BE2C (cell line): ENCODE measurements at regions not wholly inside any gene's neighbourhood (a gene's known extent, or its start where the extent isn't known, plus 50 kb on each side); places are given as distances from the start of the nearest gene placed in this dataset.
"Not testable (repeated sequence)": the region's sequence is repeated elsewhere in the genome, so short reads cannot be mapped to it uniquely, and the experiment has no call there.

Source experiments
- DNase-seq: peaks from one replicate; pipeline ENCODE4 v3.0.0-alpha.2; 2020
- H3K27me3 ChIP-seq: fragments of 250-450 bp; sonication (Bioruptor Pico); 2 replicates; pipeline ENCODE4 v1.5.1; 2020; ENCODE audit warnings: mild to moderate bottlenecking
- H3K36me3 ChIP-seq: fragments of 250-450 bp; sonication (Bioruptor Pico); 2 replicates; pipeline ENCODE4 v1.5.1; 2020; ENCODE audit warnings: mild to moderate bottlenecking
- H3K4me1 ChIP-seq: fragments of 250-450 bp; sonication (Bioruptor Pico); 2 replicates; pipeline ENCODE4 v1.5.1; 2020
- H3K4me3 ChIP-seq: 2 replicates; pipeline ENCODE4 v1.5.1; 2011; ENCODE audit warnings: low read depth, low read length
- H3K9me3 ChIP-seq: fragments of 250-450 bp; sonication (Bioruptor Pico); 2 replicates; pipeline ENCODE4 v1.5.1; 2020
- TF ChIP-seq, protein P1 (sequence below): IDR thresholded peaks from 2 replicates; pipeline ENCODE4 v1.5.1; 2012; ENCODE audit warnings: mild to moderate bottlenecking, low read depth, low read length

DNA sequence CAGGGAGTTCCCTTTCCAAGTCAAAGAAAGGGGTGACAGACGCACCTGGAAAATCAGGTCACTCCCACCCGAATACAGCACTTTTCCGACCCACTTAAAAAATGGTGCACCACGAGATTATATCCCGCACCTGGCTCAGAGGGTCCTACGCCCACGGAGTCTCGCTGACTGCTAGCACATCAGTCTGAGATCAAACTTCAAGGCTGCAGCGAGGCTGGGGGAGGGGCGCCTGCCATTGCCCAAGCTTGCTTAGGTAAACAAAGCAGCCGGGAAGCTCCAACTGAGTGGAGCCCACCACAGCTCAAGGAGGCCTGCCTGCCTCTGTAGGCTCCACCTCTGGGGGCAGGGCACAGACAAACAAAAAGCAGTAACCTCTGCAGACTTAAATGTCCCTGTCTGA, 277.8 kb upstream of the ARHGAP42 start:
- H3K9me3 ChIP-seq, H3K27me3 ChIP-seq, H3K4me3 ChIP-seq, DNase-seq, H3K36me3 ChIP-seq, H3K4me1 ChIP-seq: not testable (repeated sequence)

DNA sequence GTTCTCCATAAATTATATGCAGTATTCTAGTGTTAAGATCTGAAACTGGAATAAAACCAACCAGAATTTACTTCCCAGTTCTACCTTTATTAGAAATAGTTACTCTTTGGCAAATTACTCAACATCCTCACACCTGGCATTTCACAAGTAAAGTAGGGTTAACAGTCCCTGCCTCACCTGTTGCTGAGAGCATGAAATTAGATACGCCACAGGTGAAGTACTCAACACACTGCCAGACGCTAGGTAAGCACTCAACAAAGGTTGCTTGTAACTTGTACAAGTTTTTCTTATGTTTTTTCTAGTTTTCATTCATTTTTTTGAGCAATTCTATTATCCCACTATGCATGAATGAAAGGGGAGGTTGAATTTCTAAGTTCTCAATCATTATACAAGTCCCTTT, 267.6 kb upstream of the ARHGAP42 start:
- Histone ChIP-seq H3K36me3 (no peaks in the 10 kb centered on the region), H3K27me3 (no peaks in the 10 kb centered on the region), H3K4me3 (no peak overlapping the region), H3K9me3 (no peaks in the 10 kb centered on the region), H3K4me1 (no peaks in the 10 kb centered on the region)
- TF ChIP-seq, protein P1, sequence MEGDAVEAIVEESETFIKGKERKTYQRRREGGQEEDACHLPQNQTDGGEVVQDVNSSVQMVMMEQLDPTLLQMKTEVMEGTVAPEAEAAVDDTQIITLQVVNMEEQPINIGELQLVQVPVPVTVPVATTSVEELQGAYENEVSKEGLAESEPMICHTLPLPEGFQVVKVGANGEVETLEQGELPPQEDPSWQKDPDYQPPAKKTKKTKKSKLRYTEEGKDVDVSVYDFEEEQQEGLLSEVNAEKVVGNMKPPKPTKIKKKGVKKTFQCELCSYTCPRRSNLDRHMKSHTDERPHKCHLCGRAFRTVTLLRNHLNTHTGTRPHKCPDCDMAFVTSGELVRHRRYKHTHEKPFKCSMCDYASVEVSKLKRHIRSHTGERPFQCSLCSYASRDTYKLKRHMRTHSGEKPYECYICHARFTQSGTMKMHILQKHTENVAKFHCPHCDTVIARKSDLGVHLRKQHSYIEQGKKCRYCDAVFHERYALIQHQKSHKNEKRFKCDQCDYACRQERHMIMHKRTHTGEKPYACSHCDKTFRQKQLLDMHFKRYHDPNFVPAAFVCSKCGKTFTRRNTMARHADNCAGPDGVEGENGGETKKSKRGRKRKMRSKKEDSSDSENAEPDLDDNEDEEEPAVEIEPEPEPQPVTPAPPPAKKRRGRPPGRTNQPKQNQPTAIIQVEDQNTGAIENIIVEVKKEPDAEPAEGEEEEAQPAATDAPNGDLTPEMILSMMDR, result no peak
- DNase-seq, result no peak

- H3K4me1 ChIP-seq, result no peaks in the 10 kb centered on the region
- no peak for DNase-seq
- TF ChIP-seq, protein P1, result no peak
- H3K36me3 ChIP-seq, result no peaks in the 10 kb centered on the region
- H3K4me3 ChIP-seq, result no peak overlapping the region
- no peaks in the 10 kb centered on the region for H3K27me3 ChIP-seq
- no peaks in the 10 kb centered on the region for H3K9me3 ChIP-seq
These were observed 252.1 kb upstream of the ARHGAP42 start for GRCh38 chr11:100434821-100435641.

DNA sequence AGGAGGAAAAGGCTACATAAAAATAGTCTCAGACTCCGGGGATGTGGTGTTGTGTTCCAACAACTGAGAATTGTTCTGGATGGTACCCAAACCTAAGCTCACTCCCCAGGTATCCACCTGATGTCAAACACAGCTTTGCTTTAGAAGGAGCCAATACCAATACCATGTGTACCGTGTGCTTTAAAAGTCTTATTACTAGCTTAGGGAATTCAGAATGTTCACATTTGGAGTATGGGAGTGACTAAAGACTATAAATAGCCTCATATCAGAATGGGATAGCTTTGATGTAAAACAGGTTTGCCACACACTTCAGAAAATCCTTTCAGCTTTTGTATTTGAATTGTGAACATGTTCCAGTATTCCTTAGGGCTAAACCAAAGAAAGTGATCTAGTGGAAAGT, 248.7 kb upstream of the ARHGAP42 start:
- DNase-seq, result no peak
- TF ChIP-seq, protein P1, result no peak

GRCh38 chr11:100441086-100441485, 246.0 kb upstream of the ARHGAP42 start:
- no peak for DNase-seq
- no peaks in the 10 kb centered on the region for H3K4me1 ChIP-seq
- no peaks in the 10 kb centered on the region for H3K9me3 ChIP-seq
- TF ChIP-seq, protein P1, result no peak
- H3K4me3 ChIP-seq, result no peak overlapping the region
- no peaks in the 10 kb centered on the region for H3K36me3 ChIP-seq
- H3K27me3 ChIP-seq, result no peaks in the 10 kb centered on the region

More for the DNA sequence above, 248.7 kb upstream of the ARHGAP42 start:
- Histone ChIP-seq H3K9me3 (no peaks in the 10 kb centered on the region), H3K36me3 (no peaks in the 10 kb centered on the region), H3K4me1 (no peaks in the 10 kb centered on the region), H3K27me3 (no peaks in the 10 kb centered on the region), H3K4me3 (no peak overlapping the region)

GRCh38 chr11:100442017-100442416, 245.1 kb upstream of the ARHGAP42 start:
- no peaks in the 10 kb centered on the region for H3K27me3 ChIP-seq
- no peaks in the 10 kb centered on the region for H3K4me1 ChIP-seq
- no peaks in the 10 kb centered on the region for H3K9me3 ChIP-seq
- no peaks in the 10 kb centered on the region for H3K36me3 ChIP-seq
- no peak overlapping the region for H3K4me3 ChIP-seq
- DNase-seq, result no peak
- TF ChIP-seq, protein P1, result no peak
